ENCODE measurements at regions not wholly inside any gene's neighbourhood (a gene's known extent, or its start where the extent isn't known, plus 50 kb on each side); places are given as distances from the start of the nearest gene placed in this dataset.
A peak's percentile ranks its signal among the peaks of the same experiment; 100 is the strongest.

DNA sequence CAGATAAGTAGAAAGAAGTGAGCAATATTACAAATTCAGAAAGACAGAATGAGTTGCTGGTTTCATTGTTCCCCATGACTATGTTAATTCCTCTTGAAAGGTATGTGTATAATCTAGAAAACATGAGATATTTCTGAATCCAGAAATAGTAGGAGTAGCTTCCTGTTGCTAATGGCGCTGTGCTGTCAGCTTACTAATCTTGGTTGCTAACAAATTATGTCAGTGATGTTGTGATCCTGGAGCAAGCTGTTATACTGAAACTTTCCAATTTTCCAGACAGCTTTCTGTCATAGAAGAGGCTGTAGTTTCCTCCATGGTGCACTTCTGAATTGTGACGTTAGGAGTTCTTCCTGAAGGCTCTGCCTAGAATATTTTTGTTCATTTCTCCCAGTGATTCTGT is 372.3 kb downstream of the USP25 start:
- Histone ChIP-seq H3K4me3 (ENCODE audit: low read depth, low read length) (no peak overlapping the region), H3K36me3 (replicated peaks) (no peaks in the 10 kb centered on the region), H3K27me3 (replicated peaks) (no peaks in the 10 kb centered on the region), H3K27ac (no peak overlapping the region)
- TF ChIP-seq, protein P1, sequence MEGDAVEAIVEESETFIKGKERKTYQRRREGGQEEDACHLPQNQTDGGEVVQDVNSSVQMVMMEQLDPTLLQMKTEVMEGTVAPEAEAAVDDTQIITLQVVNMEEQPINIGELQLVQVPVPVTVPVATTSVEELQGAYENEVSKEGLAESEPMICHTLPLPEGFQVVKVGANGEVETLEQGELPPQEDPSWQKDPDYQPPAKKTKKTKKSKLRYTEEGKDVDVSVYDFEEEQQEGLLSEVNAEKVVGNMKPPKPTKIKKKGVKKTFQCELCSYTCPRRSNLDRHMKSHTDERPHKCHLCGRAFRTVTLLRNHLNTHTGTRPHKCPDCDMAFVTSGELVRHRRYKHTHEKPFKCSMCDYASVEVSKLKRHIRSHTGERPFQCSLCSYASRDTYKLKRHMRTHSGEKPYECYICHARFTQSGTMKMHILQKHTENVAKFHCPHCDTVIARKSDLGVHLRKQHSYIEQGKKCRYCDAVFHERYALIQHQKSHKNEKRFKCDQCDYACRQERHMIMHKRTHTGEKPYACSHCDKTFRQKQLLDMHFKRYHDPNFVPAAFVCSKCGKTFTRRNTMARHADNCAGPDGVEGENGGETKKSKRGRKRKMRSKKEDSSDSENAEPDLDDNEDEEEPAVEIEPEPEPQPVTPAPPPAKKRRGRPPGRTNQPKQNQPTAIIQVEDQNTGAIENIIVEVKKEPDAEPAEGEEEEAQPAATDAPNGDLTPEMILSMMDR (IDR thresholded peaks at IDR 0.05; ENCODE audit: low read depth, low read length, missing control alignments), result no peak
- DNase-seq, result no peak
- in situ Hi-C loops (cut with HindIII; ENCODE audit: low pct_ligation_motif_present, low sequenced_read_pairs), result no loop called here

DNA sequence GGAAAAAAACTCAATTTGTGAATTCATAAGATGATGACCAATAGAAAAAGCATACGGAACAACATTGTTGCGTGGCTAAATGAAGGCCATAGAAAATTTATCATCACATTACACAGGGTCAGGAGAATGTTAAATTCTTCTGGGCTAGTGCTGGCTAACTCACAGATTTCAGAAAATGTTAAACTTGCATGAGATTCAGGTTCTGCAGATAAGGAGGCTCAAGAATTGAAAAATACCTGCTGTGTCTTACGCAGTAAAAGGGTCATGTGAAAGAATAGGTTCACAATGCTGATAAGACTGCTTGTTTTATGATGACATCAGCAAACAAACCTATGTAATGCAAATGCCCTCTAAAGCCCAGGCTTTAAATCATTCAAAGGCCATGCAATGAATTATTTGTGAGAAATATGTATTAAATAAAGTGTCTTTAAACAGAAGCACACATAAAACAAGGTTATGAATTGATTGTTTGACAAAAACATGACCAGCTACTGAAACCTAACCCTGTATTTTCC is 378.8 kb downstream of the USP25 start:
- Histone ChIP-seq H3K36me3 (replicated peaks) (no peaks in the 10 kb centered on the region), H3K27ac (peak overlapping the region; percentile 26), H3K27me3 (replicated peaks) (no peaks in the 10 kb centered on the region), H3K4me3 (ENCODE audit: low read depth, low read length) (no peak overlapping the region)
- in situ Hi-C loops (cut with HindIII; ENCODE audit: low pct_ligation_motif_present, low sequenced_read_pairs), result no loop called here
- TF ChIP-seq, protein P1 (IDR thresholded peaks at IDR 0.05; ENCODE audit: low read depth, low read length, missing control alignments), result no peak
- no peak for DNase-seq

DNA sequence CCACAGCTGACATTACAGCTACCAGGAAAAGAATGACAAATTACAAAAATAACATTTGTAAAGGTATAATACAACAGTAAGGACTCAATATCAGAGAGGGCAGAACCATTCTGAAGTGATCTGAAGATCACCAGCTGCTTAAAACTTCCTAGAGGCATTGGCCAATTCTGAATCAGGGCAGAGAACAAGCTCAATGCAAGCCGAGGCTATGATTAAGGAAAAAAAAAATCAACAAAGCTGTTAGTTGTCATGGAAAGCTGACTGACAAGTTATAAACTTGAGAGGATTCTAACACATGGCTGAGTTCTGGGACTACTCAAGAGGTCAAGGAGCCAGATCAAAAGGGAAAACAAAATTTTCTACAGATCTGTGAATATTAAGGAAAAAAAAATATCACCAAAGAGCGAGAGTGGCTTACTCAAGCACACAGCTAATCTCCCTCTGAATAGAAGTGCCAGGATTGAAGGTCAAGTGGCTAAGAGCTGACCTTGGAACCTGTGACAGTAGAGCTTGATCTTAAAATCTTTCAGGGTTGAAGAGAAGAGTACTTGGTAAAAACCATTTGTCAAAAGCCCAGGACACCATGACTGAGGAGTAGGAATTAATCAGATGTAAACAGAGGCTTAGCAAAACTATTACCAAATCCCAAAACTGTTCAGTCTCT is 383.4 kb downstream of the USP25 start:
- Histone ChIP-seq H3K36me3 (replicated peaks) (no peaks in the 10 kb centered on the region), H3K27ac (no peak overlapping the region), H3K4me3 (ENCODE audit: low read depth, low read length) (no peak overlapping the region), H3K27me3 (replicated peaks) (no peaks in the 10 kb centered on the region)
- in situ Hi-C loops (cut with HindIII; ENCODE audit: low pct_ligation_motif_present, low sequenced_read_pairs), result no loop called here
- DNase-seq, result no peak
- TF ChIP-seq, protein P1 (IDR thresholded peaks at IDR 0.05; ENCODE audit: low read depth, low read length, missing control alignments), result no peak

DNA sequence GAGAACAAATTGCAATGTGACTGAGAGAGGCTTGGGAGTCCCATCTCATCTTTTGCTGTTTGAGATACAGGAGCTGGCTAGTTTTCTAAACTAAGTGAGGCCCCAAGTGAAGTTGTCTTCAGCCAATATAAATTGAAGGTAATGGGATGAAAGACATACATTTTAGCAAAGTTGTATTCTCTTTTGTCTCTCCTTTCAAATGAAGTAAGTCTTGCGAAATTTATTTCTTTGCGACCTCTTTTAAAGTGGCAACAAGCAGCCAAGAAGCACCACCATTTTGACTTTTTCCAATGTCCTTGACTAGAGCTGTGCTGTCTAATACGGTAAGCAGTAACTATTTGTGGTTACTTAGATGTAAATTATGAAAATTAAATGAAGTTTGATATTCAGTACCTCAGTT is 385.7 kb downstream of the USP25 start:
- H3K27me3 ChIP-seq (replicated peaks), result no peaks in the 10 kb centered on the region
- TF ChIP-seq, protein P1 (IDR thresholded peaks at IDR 0.05; ENCODE audit: low read depth, low read length, missing control alignments), result no peak
- in situ Hi-C loops (cut with HindIII; ENCODE audit: low pct_ligation_motif_present, low sequenced_read_pairs), result no loop called here
- no peaks in the 10 kb centered on the region for H3K36me3 ChIP-seq (replicated peaks)
- no peak overlapping the region for H3K27ac ChIP-seq
- no peak for DNase-seq
- H3K4me3 ChIP-seq (ENCODE audit: low read depth, low read length), result no peak overlapping the region

DNA sequence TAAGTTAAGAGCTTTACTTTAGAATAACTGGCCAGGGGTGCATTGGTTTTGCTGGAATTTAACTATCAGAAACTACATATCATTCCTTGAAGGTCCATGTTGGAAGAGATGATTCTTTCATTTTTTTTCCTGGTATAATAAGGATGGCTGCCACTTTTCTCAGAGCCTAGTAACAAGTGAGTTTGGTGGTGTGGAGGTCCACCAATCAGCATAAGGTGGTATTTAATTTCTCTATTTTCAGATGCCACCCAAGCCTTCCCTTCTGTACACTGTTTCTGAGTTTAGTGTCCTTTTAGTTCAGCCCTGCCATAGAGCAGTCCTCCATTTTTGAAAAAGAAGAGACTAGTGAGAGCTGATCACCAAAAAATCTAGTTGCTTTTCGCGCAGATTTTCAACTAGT is 386.3 kb downstream of the USP25 start:
- no peaks in the 10 kb centered on the region for H3K36me3 ChIP-seq (replicated peaks)
- no peak for DNase-seq
- in situ Hi-C loops (cut with HindIII; ENCODE audit: low pct_ligation_motif_present, low sequenced_read_pairs), result no loop called here
- H3K27me3 ChIP-seq (replicated peaks), result no peaks in the 10 kb centered on the region
- H3K4me3 ChIP-seq (ENCODE audit: low read depth, low read length), result no peak overlapping the region
- H3K27ac ChIP-seq, result peak overlapping the region; percentile 91
- TF ChIP-seq, protein P1 (IDR thresholded peaks at IDR 0.05; ENCODE audit: low read depth, low read length, missing control alignments), result no peak

DNA sequence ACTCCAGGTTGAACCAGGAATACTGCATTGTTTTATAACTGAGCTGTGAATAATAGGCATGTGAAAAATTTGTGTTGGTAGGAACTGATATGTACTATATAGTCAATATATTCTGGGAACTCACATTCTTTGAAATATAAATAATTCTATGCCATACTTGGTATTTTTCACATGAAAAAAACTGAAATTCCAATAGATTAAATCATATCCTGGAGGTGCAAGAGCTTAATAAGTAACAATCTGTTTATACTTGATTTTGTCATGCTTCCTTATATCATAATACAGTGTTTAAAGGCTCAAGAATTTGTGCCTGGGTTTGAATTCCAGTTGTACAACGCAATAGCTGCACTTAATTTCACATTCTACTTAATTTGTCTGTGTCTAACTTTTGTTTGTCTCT is 387.0 kb downstream of the USP25 start:
- no peaks in the 10 kb centered on the region for H3K36me3 ChIP-seq (replicated peaks)
- no peaks in the 10 kb centered on the region for H3K27me3 ChIP-seq (replicated peaks)
- TF ChIP-seq, protein P1 (IDR thresholded peaks at IDR 0.05; ENCODE audit: low read depth, low read length, missing control alignments), result no peak
- DNase-seq, result peak; percentile 35
- no peak overlapping the region for H3K4me3 ChIP-seq (ENCODE audit: low read depth, low read length)
- H3K27ac ChIP-seq, result peak overlapping the region; percentile 91
- in situ Hi-C loops (cut with HindIII; ENCODE audit: low pct_ligation_motif_present, low sequenced_read_pairs), result no loop called here
